IMR-90 (cell line): ENCODE measurements at regions not wholly inside any gene's neighbourhood (a gene's known extent, or its start where the extent isn't known, plus 50 kb on each side); places are given as distances from the start of the nearest gene placed in this dataset.

Experiments
- ATAC-seq: fragments of 200-7000 bp; cut with Tn5 transposase; 2 replicates; pipeline ENCODE4 v1.9.1; 2020; ENCODE audit warnings: low read depth, mild to moderate bottlenecking, moderate library complexity
- BruUV-seq: library from RNA; stranded (reverse); fragments of 400-500 nt; replicated peaks from 2 replicates; lab custom pipeline; 2021; lab: Mats Ljungman, UMichigan
- CTCF ChIA-PET: fragments of 300-600 bp; formaldehyde crosslinking; extraction: SDS; loops from one replicate; lab custom pipeline; 2021; ENCODE audit warnings: antibody characterized with exemption; lab: Yijun Ruan, JAX
- POLR2A ChIA-PET: fragments of 300-600 bp; sonication (Branson Sonifier 250); formaldehyde crosslinking; loops from one replicate; lab custom pipeline; 2022; ENCODE audit warnings: antibody characterized with exemption; ENCODE audit not compliant: unreplicated experiment; lab: Charles Lee
- DNase-seq: peaks from one replicate; pipeline ENCODE4 v3.0.0; 2013
- H2AFZ ChIP-seq: replicated peaks from 2 replicates; pipeline ENCODE3; 2013; ENCODE audit warnings: low read length, mild to moderate bottlenecking; ENCODE audit not compliant: poor library complexity
- H2AK5ac ChIP-seq: 2 replicates; pipeline ENCODE4 v1.6.1; 2013; ENCODE audit warnings: low read depth, low read length, inconsistent platforms
- H2AK9ac ChIP-seq: replicated peaks from 2 replicates; pipeline ENCODE3; 2013; ENCODE audit warnings: mild to moderate bottlenecking, low read depth, low read length, moderate library complexity; ENCODE audit not compliant: poor library complexity
- H2BK120ac ChIP-seq: 2 replicates; pipeline ENCODE4 v1.6.1; 2013; ENCODE audit warnings: low read depth, low read length, inconsistent platforms
- H2BK15ac ChIP-seq: 3 replicates; pipeline ENCODE4 v1.6.1; 2013; ENCODE audit warnings: low read depth, low read length, inconsistent platforms
- H2BK20ac ChIP-seq: 2 replicates; pipeline ENCODE4 v1.6.1; 2013; ENCODE audit warnings: low read depth, mild to moderate bottlenecking, inconsistent platforms, low read length, moderate library complexity
- H2BK5ac ChIP-seq: 2 replicates; pipeline ENCODE4 v1.6.1; 2013; ENCODE audit warnings: mild to moderate bottlenecking, low read depth, low read length, inconsistent platforms; ENCODE audit not compliant: poor library complexity, severe bottlenecking
- H3K14ac ChIP-seq: replicated peaks from 2 replicates; pipeline ENCODE4 v1.6.1; 2013; ENCODE audit warnings: low read depth, low read length, inconsistent platforms
- H3K18ac ChIP-seq: 2 replicates; pipeline ENCODE4 v1.6.1; 2013; ENCODE audit warnings: low read depth, low read length, control low read depth
- H3K23ac ChIP-seq: 2 replicates; pipeline ENCODE4 v1.6.1; 2013; ENCODE audit warnings: low read depth, low read length, inconsistent platforms
- H3K27ac ChIP-seq: 2 replicates; pipeline ENCODE4 v1.5.1; 2013; ENCODE audit warnings: mild to moderate bottlenecking, control low read depth, low read length; ENCODE audit not compliant: insufficient read depth
- H3K27me3 ChIP-seq: 2 replicates; pipeline ENCODE4 v1.6.1; 2013; ENCODE audit warnings: low read length; ENCODE audit not compliant: control insufficient read depth, insufficient read depth
- H3K36me3 ChIP-seq: 2 replicates; pipeline ENCODE4 v1.6.1; 2013; ENCODE audit warnings: low read length, mixed read lengths; ENCODE audit not compliant: control insufficient read depth, insufficient read depth
- H3K4ac ChIP-seq: 2 replicates; pipeline ENCODE4 v1.6.1; 2013; ENCODE audit warnings: low read depth, low read length, inconsistent platforms
- H3K4me1 ChIP-seq: 2 replicates; pipeline ENCODE4 v1.6.1; 2013; ENCODE audit warnings: low read length, mixed read lengths; ENCODE audit not compliant: control insufficient read depth, insufficient read depth
- H3K4me2 ChIP-seq: 2 replicates; pipeline ENCODE4 v1.6.1; 2013; ENCODE audit warnings: low read depth, mild to moderate bottlenecking, control low read depth, low read length, moderate library complexity
- H3K4me3 ChIP-seq: 2 replicates; pipeline ENCODE4 v1.5.1; 2013; ENCODE audit warnings: low read depth, mild to moderate bottlenecking, control low read depth, low read length, moderate library complexity; ENCODE audit not compliant: insufficient read depth
- H3K56ac ChIP-seq: 2 replicates; pipeline ENCODE4 v1.6.1; 2013; ENCODE audit warnings: low read length, inconsistent platforms; ENCODE audit not compliant: insufficient read depth; ENCODE audit errors: extremely low read depth
- H3K79me1 ChIP-seq, 2 experiments: 2 replicates each; pipeline ENCODE4 v1.6.1; 2013; ENCODE audit warnings: low read length in 2 of 2, inconsistent platforms in 1 of 2, low read depth in 1 of 2
- H3K9ac ChIP-seq: 2 replicates; pipeline ENCODE4 v1.6.1; 2013; ENCODE audit warnings: low read depth, low read length, control low read depth
- H3K9me1 ChIP-seq: 2 replicates; pipeline ENCODE4 v1.6.1; 2013; ENCODE audit warnings: low read length, inconsistent platforms; ENCODE audit not compliant: insufficient read depth
- H3K9me3 ChIP-seq: 2 replicates; pipeline ENCODE4 v1.6.1; 2013; ENCODE audit warnings: low read length; ENCODE audit not compliant: control insufficient read depth, insufficient read depth
- H4K20me1 ChIP-seq: 2 replicates; pipeline ENCODE4 v1.6.1; 2013; ENCODE audit warnings: low read length, inconsistent platforms; ENCODE audit not compliant: insufficient read depth
- H4K5ac ChIP-seq: 2 replicates; pipeline ENCODE4 v1.6.1; 2013; ENCODE audit warnings: mild to moderate bottlenecking, low read depth, low read length, control low read depth
- H4K8ac ChIP-seq, 2 experiments: 2 replicates each; pipeline ENCODE4 v1.6.1; 2013; ENCODE audit warnings: low read depth in 2 of 2, low read length in 2 of 2, control low read depth in 1 of 2, inconsistent platforms in 1 of 2
- H4K91ac ChIP-seq: 2 replicates; pipeline ENCODE4 v1.6.1; 2013; ENCODE audit warnings: low read depth, low read length, inconsistent platforms; ENCODE audit not compliant: insufficient read depth
- BHLHE40 ChIP-seq: fragments of 150-350 bp; IDR thresholded peaks from 2 replicates; pipeline ENCODE4 v1.6.1; 2016; ENCODE audit warnings: mild to moderate bottlenecking, low read depth, low read length
- CHD1 ChIP-seq: IDR thresholded peaks from 2 replicates; pipeline ENCODE4 v1.6.1; 2012; ENCODE audit warnings: low read depth, low read length, improper control_type of control experiment
- MAFK ChIP-seq: IDR thresholded peaks from 2 replicates; pipeline ENCODE4 v1.6.1; 2012; ENCODE audit warnings: low read depth, low read length, improper control_type of control experiment
- MXI1 ChIP-seq: IDR thresholded peaks from 2 replicates; pipeline ENCODE4 v1.6.1; 2012; ENCODE audit warnings: low read depth, mild to moderate bottlenecking, low read length, moderate library complexity, borderline replicate concordance
- NFE2L2 ChIP-seq: fragments of 150-350 bp; IDR thresholded peaks from 2 replicates; pipeline ENCODE4 v1.6.1; 2016; ENCODE audit warnings: low read depth, mild to moderate bottlenecking, low read length
- POLR2A ChIP-seq: IDR thresholded peaks from 2 replicates; pipeline ENCODE4 v1.6.1; 2012; ENCODE audit warnings: mild to moderate bottlenecking, low read depth, low read length
- SMC3 ChIP-seq: fragments of 150-350 bp; IDR thresholded peaks from 2 replicates; pipeline ENCODE4 v1.6.1; 2016; ENCODE audit warnings: low read depth, mild to moderate bottlenecking, antibody characterized with exemption, low read length, moderate library complexity
- WGBS, 2 experiments: methylation state at CpG; one replicate each; pipeline versions ENCODE4 v1.1.5 to v1.1.7; 2013; ENCODE audit warnings: missing lambda C conversion rate in 2 of 2; ENCODE audit not compliant: insufficient read length in 1 of 2; ENCODE audit errors: extremely low coverage in 2 of 2; 5-methylcytosine and 5-hydroxymethylcytosine counted together
- dilution Hi-C: fragments of 300-500 bp; cut with HindIII; formaldehyde crosslinking; loops from one replicate; pipeline ENCODE4 v1.14.3; 2018; ENCODE audit warnings: low sequenced_read_pairs; ENCODE audit not compliant: unreplicated experiment
- in situ Hi-C: fragments of 300-500 bp; cut with MboI; formaldehyde crosslinking; loops from 3 replicates; pipeline ENCODE4 v1.14.3; 2019; ENCODE audit warnings: low sequenced_read_pairs, inconsistent platforms, mixed read lengths
- intact Hi-C: fragments of 100-400 bp; cut with micrococcal nuclease; formaldehyde crosslinking; loops from 2 replicates; pipeline ENCODE4 v1.10.0; 2022
- TF ChIP-seq, protein P1 (sequence below): fragments of 150-350 bp; IDR thresholded peaks from 2 replicates; pipeline ENCODE4 v1.6.1; 2017; ENCODE audit warnings: mild to moderate bottlenecking, antibody characterized with exemption, low read length, low read depth
- TF ChIP-seq, protein P2 (sequence below): conservative IDR thresholded peaks from 2 replicates; pipeline ENCODE4 v1.5.1; 2012; ENCODE audit warnings: mild to moderate bottlenecking, low read depth, low read length, improper control_type of control experiment

DNA sequence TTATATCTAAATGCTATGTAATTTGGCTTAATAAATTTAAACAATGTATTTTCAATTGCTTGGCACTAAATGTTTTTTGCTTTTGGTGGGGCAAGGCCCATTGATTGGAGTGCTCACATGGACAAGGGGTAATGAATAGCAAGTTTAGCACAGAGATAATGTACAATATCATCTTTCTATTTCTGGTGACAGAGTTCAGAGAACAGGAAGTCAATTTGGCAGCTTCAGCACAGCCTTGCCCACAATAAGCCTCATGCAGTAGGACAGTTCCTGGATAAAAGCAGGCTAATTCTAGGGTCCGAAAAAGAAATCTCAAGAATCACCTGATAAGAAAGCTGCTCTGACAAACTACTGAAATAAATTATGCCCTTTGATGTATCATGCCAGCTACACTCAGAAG, 443.9 kb upstream of the FSHR start:
- in situ Hi-C loops (no loop called here), dilution Hi-C loops (no loop called here), intact Hi-C loops (no loop called here)
- Histone ChIP-seq H2BK5ac (no peak overlapping the region), H3K36me3 (no peaks in the 10 kb centered on the region), H3K9ac (no peak overlapping the region), H3K4ac (no peak overlapping the region), H2AK9ac (no peak overlapping the region), H4K8ac (no peak overlapping the region), H4K5ac (no peak overlapping the region), H2AFZ (no peak overlapping the region), H3K14ac (no peak overlapping the region), H3K79me1 (no peaks in the 10 kb centered on the region), H3K4me1 (no peaks in the 10 kb centered on the region), H2BK120ac (no peak overlapping the region), H3K4me2 (no peak overlapping the region), H4K91ac (no peak overlapping the region), H4K20me1 (no peaks in the 10 kb centered on the region), H3K27me3 (no peaks in the 10 kb centered on the region), H2AK5ac (no peak overlapping the region), H3K18ac (no peak overlapping the region), H2BK20ac (no peak overlapping the region), H2BK15ac (no peak overlapping the region), H3K27ac (no peak overlapping the region), H3K9me1 (no peaks in the 10 kb centered on the region), H3K9me3 (peaks cover 11% of the 10 kb centered on the region), H3K4me3 (no peak overlapping the region), H3K23ac (no peak overlapping the region), H3K56ac (no peak overlapping the region)
- DNase-seq = no peak
- ChIA-PET POLR2A (no interaction called here), CTCF (no interaction called here)
- no CpG with 5 or more reads among the region's 1 CpG for WGBS, 2 experiments
- BruUV-seq = no TSS peak
- TF ChIP-seq, protein P1, sequence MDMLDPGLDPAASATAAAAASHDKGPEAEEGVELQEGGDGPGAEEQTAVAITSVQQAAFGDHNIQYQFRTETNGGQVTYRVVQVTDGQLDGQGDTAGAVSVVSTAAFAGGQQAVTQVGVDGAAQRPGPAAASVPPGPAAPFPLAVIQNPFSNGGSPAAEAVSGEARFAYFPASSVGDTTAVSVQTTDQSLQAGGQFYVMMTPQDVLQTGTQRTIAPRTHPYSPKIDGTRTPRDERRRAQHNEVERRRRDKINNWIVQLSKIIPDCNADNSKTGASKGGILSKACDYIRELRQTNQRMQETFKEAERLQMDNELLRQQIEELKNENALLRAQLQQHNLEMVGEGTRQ = no peak
- no peak for TF ChIP-seq MXI1
- TF ChIP-seq MAFK = no peak
- TF ChIP-seq BHLHE40 = no peak
- no peak for TF ChIP-seq POLR2A
- TF ChIP-seq CHD1 = no peak
- TF ChIP-seq, protein P2, sequence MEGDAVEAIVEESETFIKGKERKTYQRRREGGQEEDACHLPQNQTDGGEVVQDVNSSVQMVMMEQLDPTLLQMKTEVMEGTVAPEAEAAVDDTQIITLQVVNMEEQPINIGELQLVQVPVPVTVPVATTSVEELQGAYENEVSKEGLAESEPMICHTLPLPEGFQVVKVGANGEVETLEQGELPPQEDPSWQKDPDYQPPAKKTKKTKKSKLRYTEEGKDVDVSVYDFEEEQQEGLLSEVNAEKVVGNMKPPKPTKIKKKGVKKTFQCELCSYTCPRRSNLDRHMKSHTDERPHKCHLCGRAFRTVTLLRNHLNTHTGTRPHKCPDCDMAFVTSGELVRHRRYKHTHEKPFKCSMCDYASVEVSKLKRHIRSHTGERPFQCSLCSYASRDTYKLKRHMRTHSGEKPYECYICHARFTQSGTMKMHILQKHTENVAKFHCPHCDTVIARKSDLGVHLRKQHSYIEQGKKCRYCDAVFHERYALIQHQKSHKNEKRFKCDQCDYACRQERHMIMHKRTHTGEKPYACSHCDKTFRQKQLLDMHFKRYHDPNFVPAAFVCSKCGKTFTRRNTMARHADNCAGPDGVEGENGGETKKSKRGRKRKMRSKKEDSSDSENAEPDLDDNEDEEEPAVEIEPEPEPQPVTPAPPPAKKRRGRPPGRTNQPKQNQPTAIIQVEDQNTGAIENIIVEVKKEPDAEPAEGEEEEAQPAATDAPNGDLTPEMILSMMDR = no peak
- TF ChIP-seq SMC3 = no peak
- no peak for TF ChIP-seq NFE2L2
- ATAC-seq = no peak
